Activated T-cell treated with anti-CD3 and anti-CD28 coated beads, Interleukin-2, amount 50 U/mL, for 48 hours (primary cell): ENCODE measurements at regions not wholly inside any gene's neighbourhood (a gene's known extent, or its start where the extent isn't known, plus 50 kb on each side); places are given as distances from the start of the nearest gene placed in this dataset.
"Not testable (repeated sequence)": the region's sequence is repeated elsewhere in the genome, so short reads cannot be mapped to it uniquely, and the experiment has no call there.

Experiments used
- DNase-seq, 2 experiments: peaks; one replicate each; pipeline ENCODE4 v3.0.0-alpha.2; 2020

GRCh38 chr2:237196866-237197618, 111.4 kb downstream of the COPS8 start:
- no peak for DNase-seq

- DNase-seq, result no peak
These were observed 112.6 kb downstream of the COPS8 start for GRCh38 chr2:237198164-237198855.

GRCh38 chr2:237199082-237199481, 113.4 kb downstream of the COPS8 start:
- no peak for DNase-seq

DNA sequence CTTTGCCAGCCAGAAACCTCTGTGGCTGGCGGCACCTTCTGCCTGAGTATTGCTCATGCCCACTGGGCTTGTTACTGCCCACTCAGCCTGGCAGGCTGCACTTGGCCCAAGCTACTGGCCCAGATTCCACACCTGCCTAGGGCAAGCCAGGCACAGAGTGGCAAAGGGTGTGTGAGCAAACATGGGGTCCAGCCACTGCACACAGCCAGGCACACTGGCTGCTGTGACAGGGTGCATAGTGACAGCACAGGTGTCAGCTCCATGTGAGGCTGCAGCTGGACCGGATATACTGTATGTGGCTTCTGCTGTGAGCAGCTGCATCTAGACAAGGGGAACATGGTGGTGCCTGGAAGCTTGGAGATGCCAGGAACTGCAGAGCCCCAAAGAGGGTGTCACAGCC, 113.9 kb downstream of the COPS8 start:
- DNase-seq, result no peak

DNA sequence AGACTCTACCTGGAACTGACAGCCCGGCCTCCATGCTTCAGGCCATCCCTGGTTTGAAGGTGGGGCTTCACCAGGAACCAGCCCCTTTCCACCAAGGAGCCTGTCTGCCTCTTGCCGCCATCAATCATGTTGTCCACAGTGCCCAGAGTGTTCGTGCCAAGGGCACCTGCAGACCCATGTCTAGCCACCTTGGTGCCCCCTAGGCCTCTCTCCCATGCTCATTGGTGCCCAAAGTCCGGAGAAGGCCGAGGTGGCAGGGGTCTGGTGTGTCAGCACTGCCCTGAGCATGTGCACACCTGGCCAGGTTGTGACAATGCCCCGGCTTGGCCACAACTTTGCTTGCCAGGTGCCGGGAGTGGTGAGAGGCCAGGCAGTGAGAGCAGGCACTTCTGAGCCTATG, 114.8 kb downstream of the COPS8 start:
- DNase-seq, result no peak

DNA sequence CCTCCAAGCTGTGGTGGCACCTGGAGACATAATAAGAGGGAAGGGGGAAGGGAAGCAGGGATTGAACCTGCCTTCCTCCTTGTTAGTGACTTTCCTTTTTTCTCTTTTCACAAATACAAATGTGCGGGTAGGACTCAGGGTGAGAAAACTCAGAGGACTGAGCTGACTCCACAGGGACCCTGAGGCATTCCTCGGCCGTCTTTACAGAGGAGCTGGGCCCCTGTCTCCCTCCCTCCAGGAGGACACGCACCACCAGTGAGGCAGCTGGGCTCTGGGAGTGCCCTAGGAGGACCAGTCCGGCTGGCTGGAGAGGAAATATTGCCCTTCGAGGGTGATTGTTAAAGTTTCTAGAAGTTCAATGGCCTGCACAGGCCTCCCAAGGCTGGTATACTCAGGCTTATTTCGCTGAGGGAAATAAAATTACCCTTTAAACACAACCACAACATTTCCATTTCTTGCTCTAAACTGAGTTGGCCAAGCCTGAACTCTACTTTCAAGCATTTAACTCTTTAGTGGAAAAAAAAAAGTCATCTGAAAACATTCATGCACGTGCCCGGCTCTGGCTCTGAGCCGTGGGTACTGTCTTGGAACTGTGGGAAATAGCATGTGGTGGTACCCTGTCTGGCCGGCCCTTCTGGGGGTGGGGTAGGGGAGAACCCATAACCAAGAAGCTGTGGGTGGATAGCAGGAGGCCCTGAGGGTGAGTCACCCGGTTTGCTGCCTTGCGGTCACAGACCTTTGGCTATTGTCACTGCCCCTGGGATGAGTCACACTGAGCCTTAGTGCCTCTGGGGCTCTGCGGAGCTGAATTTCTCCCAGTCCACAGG, 116.0 kb downstream of the COPS8 start:
- DNase-seq, result peak; percentile 36 to 40

GRCh38 chr2:237202288-237203030, 116.8 kb downstream of the COPS8 start:
- DNase-seq, result no peak

DNA sequence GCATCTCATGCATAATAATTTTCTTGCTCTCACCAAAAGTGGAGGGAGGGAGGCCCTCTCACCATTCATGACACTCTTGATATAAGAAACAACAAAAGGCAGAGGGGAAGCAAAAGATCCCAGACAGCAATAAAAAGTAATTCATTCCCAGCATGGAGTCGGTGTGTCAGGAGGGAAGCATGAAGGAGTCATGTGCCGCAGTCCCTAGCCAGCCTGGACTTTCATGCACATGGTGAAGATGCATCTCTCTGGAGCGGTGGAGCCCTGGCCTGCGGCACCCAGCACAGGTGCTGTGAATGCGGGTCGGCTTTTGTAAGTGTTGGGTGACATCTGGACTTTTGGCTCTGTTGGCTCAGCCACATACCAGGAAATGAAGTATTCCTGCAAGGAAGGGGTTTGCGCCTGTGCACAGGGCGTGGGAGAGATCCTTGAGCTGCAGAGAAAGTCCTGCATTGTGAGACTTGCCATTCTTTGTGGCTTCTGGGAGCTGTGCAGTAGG, 119.4 kb downstream of the COPS8 start:
- DNase-seq, result no peak

DNA sequence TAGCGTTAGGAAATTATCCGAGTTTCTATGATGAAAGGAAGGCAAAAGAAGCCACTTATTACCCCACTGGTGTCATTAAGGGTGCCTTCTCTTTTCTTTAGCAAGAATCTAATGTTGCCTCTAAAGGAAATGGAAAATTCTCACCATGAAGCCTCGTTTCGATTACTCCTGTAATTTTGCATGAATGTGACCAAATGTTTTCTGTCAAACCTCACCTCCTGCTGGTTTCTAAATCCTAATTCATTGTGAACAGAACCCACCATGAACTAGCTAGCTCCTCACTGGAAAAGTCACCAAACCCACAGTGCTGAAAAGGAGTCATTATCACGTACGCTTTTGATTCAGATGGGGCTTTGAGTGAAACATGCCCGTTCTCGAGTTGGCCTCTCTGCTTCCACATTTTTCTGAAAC, 119.9 kb downstream of the COPS8 start:
- no peak for DNase-seq

DNA sequence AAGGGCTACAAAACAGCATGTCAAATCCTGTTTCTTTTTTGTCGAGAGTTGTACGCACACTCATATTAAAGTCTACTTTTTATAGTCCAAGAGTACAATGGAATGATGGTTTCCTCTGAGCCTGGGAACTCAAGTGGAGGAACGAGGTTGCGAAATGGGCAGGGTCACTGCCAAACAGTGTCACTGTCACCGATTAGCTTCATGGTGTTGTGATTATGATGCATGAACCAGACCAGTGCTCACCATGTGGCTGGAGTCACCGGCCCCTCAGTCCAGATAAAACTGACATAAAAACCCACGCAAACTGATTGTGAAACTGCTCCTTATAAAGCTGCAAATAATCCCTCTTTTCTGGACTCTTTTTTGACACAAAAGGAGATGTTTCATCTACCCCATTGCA, 122.0 kb downstream of the COPS8 start:
- no peak for DNase-seq

- DNase-seq, result no peak
These were observed 122.9 kb downstream of the COPS8 start for GRCh38 chr2:237208373-237209260.

GRCh38 chr2:237209885-237210284, 124.2 kb downstream of the COPS8 start:
- no peak for DNase-seq

DNA sequence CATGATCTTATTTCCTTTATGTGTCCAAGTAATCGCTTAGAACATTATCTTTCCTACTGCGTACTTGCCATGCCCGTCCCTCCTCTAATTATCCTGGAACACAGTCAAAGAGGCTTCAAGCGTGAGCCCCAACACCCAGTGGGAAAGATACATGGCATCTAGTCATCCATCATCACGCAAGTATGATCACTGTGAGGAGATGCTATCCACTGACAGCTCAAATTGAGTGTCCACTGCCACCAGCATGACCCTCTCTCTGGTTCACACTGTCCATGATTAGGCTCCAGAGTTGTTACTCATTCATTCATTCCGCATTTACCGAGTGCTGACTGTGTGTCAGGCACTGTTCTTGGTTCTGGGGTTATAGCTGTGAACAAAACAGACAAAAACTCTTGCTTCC, 124.6 kb downstream of the COPS8 start:
- no peak for DNase-seq

GRCh38 chr2:237210763-237211162, 125.1 kb downstream of the COPS8 start:
- DNase-seq, result no peak

DNA sequence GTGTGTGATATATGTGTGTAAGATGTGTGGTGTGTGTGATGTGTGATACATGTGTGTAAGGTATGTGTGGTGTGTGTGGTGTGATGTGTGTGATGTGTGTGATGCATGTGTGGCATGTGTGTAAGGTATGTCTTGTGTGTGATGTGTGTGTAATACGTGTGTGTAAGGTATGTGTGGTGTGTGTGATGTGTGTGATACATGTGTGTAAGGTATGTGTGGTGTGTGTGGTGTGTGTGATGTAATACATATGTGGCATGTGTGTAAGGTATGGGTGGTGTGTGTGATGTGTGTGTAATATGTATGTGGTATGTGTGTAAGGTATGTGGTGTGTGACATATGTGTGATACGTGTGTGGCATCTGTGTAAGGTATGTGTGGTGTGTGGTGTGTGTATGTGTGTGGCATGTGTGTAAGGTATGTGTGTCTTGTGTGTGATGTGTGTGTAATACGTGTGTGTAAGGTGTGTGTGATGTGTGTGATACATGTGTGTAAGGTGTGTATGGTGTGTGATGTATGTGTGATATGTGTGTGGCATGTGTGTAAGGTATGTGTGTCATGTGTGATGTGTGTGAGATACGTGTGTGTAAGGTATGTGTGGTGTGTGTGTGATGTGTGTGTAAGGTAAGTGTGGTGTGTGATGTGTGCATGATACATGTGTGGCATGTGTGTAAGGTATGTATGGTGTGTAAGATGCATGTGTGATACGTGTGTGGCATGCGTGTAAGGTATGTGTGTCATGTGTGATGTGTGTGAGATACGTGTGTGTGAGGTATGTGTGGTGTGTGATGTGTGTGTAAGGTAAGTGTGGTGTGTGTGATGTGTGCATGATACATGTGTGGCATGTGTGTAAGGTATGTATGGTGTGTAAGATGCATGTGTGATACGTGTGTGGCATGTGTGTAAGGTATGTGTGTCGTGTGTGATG, 126.9 kb downstream of the COPS8 start:
- not testable (repeated sequence) for DNase-seq

DNA sequence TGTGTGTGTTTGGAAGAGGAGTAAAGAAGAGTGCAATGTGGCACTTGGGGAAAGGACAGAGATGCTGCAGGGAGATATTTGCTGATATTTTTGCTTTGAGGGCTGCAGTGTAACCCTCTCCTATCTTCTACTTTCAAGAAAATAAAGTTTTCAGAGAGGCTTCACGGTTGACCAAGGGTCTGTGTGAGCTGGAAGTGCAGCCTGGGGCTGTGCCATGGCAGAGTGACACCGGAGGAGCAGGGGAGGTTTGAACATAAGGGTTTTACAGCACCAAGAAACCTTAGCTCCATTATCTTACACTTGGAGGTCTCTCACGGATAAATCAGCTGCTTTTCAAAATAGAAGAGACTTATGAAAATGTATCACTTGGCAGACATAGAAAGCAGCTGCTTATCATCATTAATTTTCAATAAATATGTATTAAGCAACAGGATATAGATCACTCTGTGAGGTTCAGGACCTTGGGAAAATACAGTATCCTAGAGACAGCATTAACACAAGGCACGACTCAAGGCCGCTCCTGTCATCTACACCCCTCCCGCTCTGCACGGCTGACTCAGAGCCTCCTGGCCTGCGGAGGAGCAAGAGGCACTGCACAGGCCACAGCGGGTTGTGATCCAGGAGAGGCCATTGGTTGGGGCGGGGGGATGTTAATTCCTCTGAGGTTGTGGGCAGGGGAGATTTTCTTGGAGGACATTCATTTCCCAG, 127.8 kb downstream of the COPS8 start:
- no peak for DNase-seq

GRCh38 chr2:237214030-237214675, 128.5 kb downstream of the COPS8 start:
- DNase-seq, result no peak

DNA sequence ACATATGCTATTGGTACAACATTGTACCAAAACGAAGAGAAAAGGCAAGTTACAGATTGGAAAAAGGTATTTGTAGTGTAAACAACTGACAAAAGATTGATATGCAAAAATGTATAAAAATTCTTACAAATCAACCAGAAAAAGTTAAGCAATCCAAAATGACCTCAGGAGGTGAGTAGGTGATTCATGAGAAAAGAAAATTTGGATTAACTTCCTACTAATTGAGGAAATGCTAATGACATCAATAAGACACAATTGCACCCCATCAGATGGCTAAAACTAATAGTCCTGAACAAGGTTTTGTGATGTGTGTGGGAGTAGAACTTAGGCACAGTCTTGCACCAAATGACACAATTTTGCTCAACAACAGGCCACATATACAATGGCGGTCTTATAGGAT, 129.3 kb downstream of the COPS8 start:
- DNase-seq, result no peak

- DNase-seq, result no peak
These were observed 132.4 kb downstream of the COPS8 start for GRCh38 chr2:237217995-237218616.
